SK-N-SH treated with all-trans-retinoic acid at 6 μM for 48 hours (cell line): ENCODE measurements at regions not wholly inside any gene's neighbourhood (a gene's known extent, or its start where the extent isn't known, plus 50 kb on each side); places are given as distances from the start of the nearest gene placed in this dataset.

Source experiments
- ATAC-seq: fragments of 200-7000 bp; cut with Tn5 transposase; 3 replicates; pipeline ENCODE4 v1.9.1; 2020; ENCODE audit warnings: mild to moderate bottlenecking, moderate library complexity
- ARNTL ChIP-seq: fragments of 450-650 bp; formaldehyde crosslinking; IDR thresholded peaks from 2 replicates; pipeline ENCODE4 v1.5.0; 2020; ENCODE audit warnings: low read depth, mild to moderate bottlenecking, moderate library complexity, borderline replicate concordance
- CREB5 ChIP-seq: fragments of 250-450 bp; sonication (Bioruptor Pico); IDR thresholded peaks from 2 replicates; pipeline ENCODE4 v1.5.1; 2020; ENCODE audit warnings: low read depth, mild to moderate bottlenecking, moderate library complexity
- CSDC2 ChIP-seq: fragments of 250-450 bp; sonication (Bioruptor Pico); IDR thresholded peaks from 2 replicates; pipeline ENCODE4 v1.5.0; 2020; ENCODE audit warnings: mild to moderate bottlenecking, moderate library complexity
- CSRNP3 ChIP-seq: fragments of 250-450 bp; sonication (Bioruptor Pico); IDR thresholded peaks from 2 replicates; pipeline ENCODE4 v1.5.1; 2021; ENCODE audit warnings: mild to moderate bottlenecking, moderate library complexity
- GLIS3 ChIP-seq: fragments of 250-450 bp; sonication (Bioruptor Pico); IDR thresholded peaks from 2 replicates; pipeline ENCODE4 v1.5.0; 2020; ENCODE audit warnings: mild to moderate bottlenecking, moderate library complexity
- OSR1 ChIP-seq: fragments of 250-450 bp; sonication (Bioruptor Pico); IDR thresholded peaks from 2 replicates; pipeline ENCODE4 v1.8.0; 2022; ENCODE audit warnings: moderate library complexity, mild to moderate bottlenecking, inconsistent platforms
- PPARA ChIP-seq: fragments of 250-450 bp; sonication (Bioruptor Pico); IDR thresholded peaks from 2 replicates; pipeline ENCODE4 v1.5.0; 2020; ENCODE audit warnings: mild to moderate bottlenecking, borderline replicate concordance
- RARB ChIP-seq: fragments of 250-450 bp; sonication (Bioruptor Pico); IDR thresholded peaks from 2 replicates; pipeline ENCODE4 v1.8.0; 2021; ENCODE audit warnings: mild to moderate bottlenecking, moderate library complexity
- SNAI2 ChIP-seq: fragments of 250-450 bp; sonication (Bioruptor Pico); IDR thresholded peaks from 2 replicates; pipeline ENCODE4 v1.5.0; 2020; ENCODE audit warnings: mild to moderate bottlenecking, moderate library complexity
- TCF4 ChIP-seq: fragments of 250-450 bp; sonication (Bioruptor Pico); IDR thresholded peaks from 2 replicates; pipeline ENCODE4 v1.8.0; 2021; ENCODE audit warnings: mild to moderate bottlenecking, moderate library complexity, borderline replicate concordance
- ZC3H10 ChIP-seq: fragments of 250-450 bp; sonication (Bioruptor Pico); IDR thresholded peaks from 2 replicates; pipeline ENCODE4 v1.5.1; 2021; ENCODE audit warnings: mild to moderate bottlenecking, moderate library complexity
- ZFP30 ChIP-seq: fragments of 450-650 bp; formaldehyde crosslinking; IDR thresholded peaks from 2 replicates; pipeline ENCODE4 v1.5.0; 2022; ENCODE audit warnings: mild to moderate bottlenecking, moderate library complexity
- ZNF565 ChIP-seq: fragments of 450-650 bp; formaldehyde crosslinking; conservative IDR thresholded peaks from 2 replicates; pipeline ENCODE4 v1.5.0; 2020; ENCODE audit warnings: low read depth, mild to moderate bottlenecking, moderate library complexity
- ZNF70 ChIP-seq: fragments of 450-650 bp; formaldehyde crosslinking; IDR thresholded peaks from 2 replicates; pipeline ENCODE4 v1.5.0; 2020; ENCODE audit warnings: mild to moderate bottlenecking, moderate library complexity
- TF ChIP-seq, protein P1 (sequence below): fragments of 250-450 bp; sonication (Bioruptor Pico); IDR thresholded peaks from 2 replicates; pipeline ENCODE4 v1.8.0; 2021; ENCODE audit warnings: low read depth, mild to moderate bottlenecking, moderate library complexity, borderline replicate concordance
- TF ChIP-seq, protein P2 (sequence below): fragments of 250-450 bp; sonication (Bioruptor Pico); IDR thresholded peaks from 2 replicates; pipeline ENCODE4 v1.8.0; 2020; ENCODE audit warnings: mild to moderate bottlenecking, moderate library complexity, borderline replicate concordance
- TF ChIP-seq, protein P3 (sequence below): fragments of 250-450 bp; sonication (Bioruptor Pico); IDR thresholded peaks from 2 replicates; pipeline ENCODE4 v1.5.0; 2020; ENCODE audit warnings: mild to moderate bottlenecking, moderate library complexity

DNA sequence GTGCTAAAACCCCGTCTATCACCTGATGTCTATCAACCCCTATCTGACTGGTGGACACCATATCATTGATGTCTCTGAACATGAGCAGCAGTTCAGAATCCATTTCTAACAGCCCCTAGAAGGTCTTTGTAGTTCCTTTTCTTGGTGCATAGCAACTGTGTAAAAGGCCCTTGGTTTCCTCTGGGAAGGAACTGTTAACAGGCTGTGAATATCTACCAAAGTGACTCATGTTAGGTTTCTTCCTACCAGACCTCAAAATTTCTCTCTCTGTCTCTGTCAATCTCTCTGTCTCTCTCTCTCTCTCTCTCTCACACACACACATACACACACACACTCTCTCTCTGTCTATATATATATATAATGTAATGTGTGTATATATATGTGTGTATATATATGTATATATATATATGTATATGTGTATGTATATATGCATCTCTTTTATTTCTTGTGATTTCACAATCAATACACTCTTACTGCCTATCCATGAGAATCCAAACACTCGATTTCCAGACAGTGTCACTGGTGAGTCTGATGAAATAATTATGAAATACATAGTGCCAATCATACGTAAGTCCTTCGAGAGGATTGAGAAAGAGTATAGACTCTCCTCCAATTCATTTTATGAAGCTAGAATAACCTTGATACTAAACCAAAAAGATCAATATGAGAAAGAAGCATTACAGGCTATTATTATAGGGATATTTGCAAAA lies 335.9 kb upstream of the SLCO3A1 start:
- ATAC-seq, result no peak

GRCh38 chr15:91520850-91521249 lies 332.7 kb upstream of the SLCO3A1 start:
- ATAC-seq, result no peak
- TF ChIP-seq ZNF565 (CRISPR knock-in tag) (no peak), CSDC2 (CRISPR knock-in tag) (no peak), ZC3H10 (no peak), CSRNP3 (no peak), TCF4 (CRISPR knock-in tag) (no peak), GLIS3 (CRISPR knock-in tag) (no peak), CREB5 (CRISPR knock-in tag) (no peak), ZFP30 (CRISPR knock-in tag) (no peak)
- TF ChIP-seq, protein P1, sequence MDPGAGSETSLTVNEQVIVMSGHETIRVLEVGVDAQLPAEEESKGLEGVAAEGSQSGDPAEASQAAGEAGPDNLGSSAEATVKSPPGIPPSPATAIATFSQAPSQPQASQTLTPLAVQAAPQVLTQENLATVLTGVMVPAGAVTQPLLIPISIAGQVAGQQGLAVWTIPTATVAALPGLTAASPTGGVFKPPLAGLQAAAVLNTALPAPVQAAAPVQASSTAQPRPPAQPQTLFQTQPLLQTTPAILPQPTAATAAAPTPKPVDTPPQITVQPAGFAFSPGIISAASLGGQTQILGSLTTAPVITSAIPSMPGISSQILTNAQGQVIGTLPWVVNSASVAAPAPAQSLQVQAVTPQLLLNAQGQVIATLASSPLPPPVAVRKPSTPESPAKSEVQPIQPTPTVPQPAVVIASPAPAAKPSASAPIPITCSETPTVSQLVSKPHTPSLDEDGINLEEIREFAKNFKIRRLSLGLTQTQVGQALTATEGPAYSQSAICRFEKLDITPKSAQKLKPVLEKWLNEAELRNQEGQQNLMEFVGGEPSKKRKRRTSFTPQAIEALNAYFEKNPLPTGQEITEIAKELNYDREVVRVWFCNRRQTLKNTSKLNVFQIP, result no peak

More for the DNA sequence above, 335.9 kb upstream of the SLCO3A1 start:
- TF ChIP-seq ZNF70 (no peak), TCF4 (CRISPR knock-in tag) (no peak), CREB5 (CRISPR knock-in tag) (no peak), GLIS3 (CRISPR knock-in tag) (no peak), ARNTL (CRISPR knock-in tag) (no peak), OSR1 (CRISPR knock-in tag) (no peak), RARB (CRISPR knock-in tag) (no peak), CSDC2 (CRISPR knock-in tag) (no peak), ZC3H10 (no peak), CSRNP3 (no peak), ZNF565 (CRISPR knock-in tag) (no peak), SNAI2 (CRISPR knock-in tag) (no peak), PPARA (CRISPR knock-in tag) (no peak), ZFP30 (CRISPR knock-in tag) (no peak)
- TF ChIP-seq, protein P1, result no peak
- TF ChIP-seq, protein P2, sequence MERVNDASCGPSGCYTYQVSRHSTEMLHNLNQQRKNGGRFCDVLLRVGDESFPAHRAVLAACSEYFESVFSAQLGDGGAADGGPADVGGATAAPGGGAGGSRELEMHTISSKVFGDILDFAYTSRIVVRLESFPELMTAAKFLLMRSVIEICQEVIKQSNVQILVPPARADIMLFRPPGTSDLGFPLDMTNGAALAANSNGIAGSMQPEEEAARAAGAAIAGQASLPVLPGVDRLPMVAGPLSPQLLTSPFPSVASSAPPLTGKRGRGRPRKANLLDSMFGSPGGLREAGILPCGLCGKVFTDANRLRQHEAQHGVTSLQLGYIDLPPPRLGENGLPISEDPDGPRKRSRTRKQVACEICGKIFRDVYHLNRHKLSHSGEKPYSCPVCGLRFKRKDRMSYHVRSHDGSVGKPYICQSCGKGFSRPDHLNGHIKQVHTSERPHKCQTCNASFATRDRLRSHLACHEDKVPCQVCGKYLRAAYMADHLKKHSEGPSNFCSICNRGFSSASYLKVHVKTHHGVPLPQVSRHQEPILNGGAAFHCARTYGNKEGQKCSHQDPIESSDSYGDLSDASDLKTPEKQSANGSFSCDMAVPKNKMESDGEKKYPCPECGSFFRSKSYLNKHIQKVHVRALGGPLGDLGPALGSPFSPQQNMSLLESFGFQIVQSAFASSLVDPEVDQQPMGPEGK (CRISPR knock-in tag), result no peak
- TF ChIP-seq, protein P3, sequence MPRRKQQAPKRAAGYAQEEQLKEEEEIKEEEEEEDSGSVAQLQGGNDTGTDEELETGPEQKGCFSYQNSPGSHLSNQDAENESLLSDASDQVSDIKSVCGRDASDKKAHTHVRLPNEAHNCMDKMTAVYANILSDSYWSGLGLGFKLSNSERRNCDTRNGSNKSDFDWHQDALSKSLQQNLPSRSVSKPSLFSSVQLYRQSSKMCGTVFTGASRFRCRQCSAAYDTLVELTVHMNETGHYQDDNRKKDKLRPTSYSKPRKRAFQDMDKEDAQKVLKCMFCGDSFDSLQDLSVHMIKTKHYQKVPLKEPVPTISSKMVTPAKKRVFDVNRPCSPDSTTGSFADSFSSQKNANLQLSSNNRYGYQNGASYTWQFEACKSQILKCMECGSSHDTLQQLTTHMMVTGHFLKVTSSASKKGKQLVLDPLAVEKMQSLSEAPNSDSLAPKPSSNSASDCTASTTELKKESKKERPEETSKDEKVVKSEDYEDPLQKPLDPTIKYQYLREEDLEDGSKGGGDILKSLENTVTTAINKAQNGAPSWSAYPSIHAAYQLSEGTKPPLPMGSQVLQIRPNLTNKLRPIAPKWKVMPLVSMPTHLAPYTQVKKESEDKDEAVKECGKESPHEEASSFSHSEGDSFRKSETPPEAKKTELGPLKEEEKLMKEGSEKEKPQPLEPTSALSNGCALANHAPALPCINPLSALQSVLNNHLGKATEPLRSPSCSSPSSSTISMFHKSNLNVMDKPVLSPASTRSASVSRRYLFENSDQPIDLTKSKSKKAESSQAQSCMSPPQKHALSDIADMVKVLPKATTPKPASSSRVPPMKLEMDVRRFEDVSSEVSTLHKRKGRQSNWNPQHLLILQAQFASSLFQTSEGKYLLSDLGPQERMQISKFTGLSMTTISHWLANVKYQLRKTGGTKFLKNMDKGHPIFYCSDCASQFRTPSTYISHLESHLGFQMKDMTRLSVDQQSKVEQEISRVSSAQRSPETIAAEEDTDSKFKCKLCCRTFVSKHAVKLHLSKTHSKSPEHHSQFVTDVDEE (CRISPR knock-in tag), result no peak
- TF ChIP-seq, all 23 proteins: peak for 0
